A549 (cell line): ENCODE measurements at regions not wholly inside any gene's neighbourhood (a gene's known extent, or its start where the extent isn't known, plus 50 kb on each side); places are given as distances from the start of the nearest gene placed in this dataset.

Experiments
- ATAC-seq, 2 experiments: fragments of 200-7000 bp in 1 of 2; fragments of >200 bp in 1 of 2; cut with Nextera tagmentation in 1 of 2; cut with Tn5 transposase in 1 of 2; 3 replicates each; pipeline versions ENCODE4 v1.8.0 to v1.9.1; 2018 to 2020; ENCODE audit warnings: mild to moderate bottlenecking in 1 of 2, moderate library complexity in 1 of 2
- CTCF ChIA-PET: fragments of 300-600 bp; sonication (Branson Sonifier 250); formaldehyde crosslinking; extraction: SDS; loops from one replicate; lab custom pipeline; 2021; ENCODE audit warnings: antibody characterized with exemption, inconsistent platforms; lab: Yijun Ruan, JAX
- POLR2A ChIA-PET: fragments of 350-600 bp; formaldehyde crosslinking; extraction: SDS; loops from one replicate; lab custom pipeline; 2021; ENCODE audit warnings: antibody characterized with exemption, inconsistent platforms; lab: Yijun Ruan, JAX
- DNase-seq, 2 experiments: peaks; one replicate each; pipeline versions ENCODE4 v3.0.0 to v3.0.0-alpha.2; 2011 to 2016; ENCODE audit warnings: low read depth in 1 of 2, low spot score in 1 of 2
- FAIRE-seq: peaks from 2 replicates; lab custom pipeline; 2011; peaks lifted over from hg19 to GRCh38; lab: Jason Lieb, UNC
- H3K27ac ChIP-seq, 2 experiments: fragments of >200 bp; sonication (Bioruptor Twin); formaldehyde crosslinking; 3 replicates each; pipeline ENCODE4 v1.5.1; 2016 to 2017
- H3K4me1 ChIP-seq: fragments of >200 bp; sonication (Bioruptor Twin); formaldehyde crosslinking; 3 replicates; pipeline ENCODE4 v1.6.1; 2016
- H3K4me2 ChIP-seq: fragments of >200 bp; sonication (Bioruptor Twin); formaldehyde crosslinking; 3 replicates; pipeline ENCODE4 v1.6.1; 2016
- H3K4me3 ChIP-seq: fragments of >200 bp; sonication (Bioruptor Twin); formaldehyde crosslinking; 3 replicates; pipeline ENCODE4 v1.5.1; 2016
- H3K9me3 ChIP-seq: fragments of >200 bp; sonication (Bioruptor Twin); formaldehyde crosslinking; 3 replicates; pipeline ENCODE4 v1.6.1; 2016
- CBX8 ChIP-seq: fragments of 200-600 bp; sonication (generic); IDR thresholded peaks from 2 replicates; pipeline ENCODE4 v1.6.1; 2016
- CEBPB ChIP-seq, 2 experiments: fragments of >200 bp in 1 of 2; sonication (Bioruptor Twin) in 1 of 2; formaldehyde crosslinking in 1 of 2; IDR thresholded peaks; 2 replicates each; pipeline ENCODE4 v1.6.1; 2012 to 2016
- FOSB ChIP-seq: fragments of 250-450 bp; sonication (Bioruptor Pico); IDR thresholded peaks from 2 replicates; pipeline ENCODE4 v1.5.0; 2020; ENCODE audit warnings: mild to moderate bottlenecking, moderate library complexity
- FOSL2 ChIP-seq, 2 experiments: fragments of 450-650 bp in 1 of 2; fragments of >200 bp in 1 of 2; sonication (Bioruptor Twin) in 1 of 2; formaldehyde crosslinking; IDR thresholded peaks; 2 replicates each; pipeline versions ENCODE4 v1.5.0 to v1.6.1; 2016 to 2020; ENCODE audit warnings: mild to moderate bottlenecking in 1 of 2, moderate library complexity in 1 of 2
- HDAC2 ChIP-seq: fragments of 200-600 bp; sonication (generic); IDR thresholded peaks from 2 replicates; pipeline ENCODE4 v1.6.1; 2016
- HEYL ChIP-seq: fragments of 250-450 bp; sonication (Bioruptor Pico); IDR thresholded peaks from 2 replicates; pipeline ENCODE4 v1.8.0; 2021; ENCODE audit warnings: mild to moderate bottlenecking, moderate library complexity
- HOXB5 ChIP-seq: fragments of 250-450 bp; sonication (Bioruptor Pico); IDR thresholded peaks from 2 replicates; pipeline ENCODE4 v1.5.0; 2020; ENCODE audit warnings: mild to moderate bottlenecking, moderate library complexity
- JUN ChIP-seq, 2 experiments: fragments of >200 bp; sonication (Bioruptor Twin); formaldehyde crosslinking; IDR thresholded peaks; 2 replicates in 1 of 2; 3 replicates in 1 of 2; pipeline ENCODE4 v1.6.1; 2016 to 2017
- KDM5A ChIP-seq: fragments of 200-600 bp; sonication (generic); IDR thresholded peaks from 2 replicates; pipeline ENCODE4 v1.6.1; 2016; ENCODE audit warnings: antibody characterized with exemption, mild to moderate bottlenecking
- MAFK ChIP-seq: fragments of 450-650 bp; IDR thresholded peaks from 2 replicates; pipeline ENCODE4 v1.6.1; 2014; ENCODE audit not compliant: partially characterized antibody
- NFE2L2 ChIP-seq: fragments of 150-350 bp; conservative IDR thresholded peaks from 2 replicates; pipeline ENCODE4 v1.6.1; 2014; ENCODE audit warnings: low read length
- NR3C1 ChIP-seq: fragments of >200 bp; sonication (Bioruptor Twin); formaldehyde crosslinking; IDR thresholded peaks from 3 replicates; pipeline ENCODE4 v1.6.1; 2017
- PHF8 ChIP-seq: fragments of 200-600 bp; sonication (generic); IDR thresholded peaks from 2 replicates; pipeline ENCODE4 v1.6.1; 2016; ENCODE audit warnings: low read depth, mild to moderate bottlenecking, antibody characterized with exemption, moderate library complexity, borderline replicate concordance
- POLR2AphosphoS2 ChIP-seq: conservative IDR thresholded peaks from 2 replicates; pipeline ENCODE4 v1.6.1; 2012; ENCODE audit warnings: low read length, improper control_type of control experiment, inconsistent platforms
- RAD21 ChIP-seq, 2 experiments: fragments of >200 bp in 1 of 2; sonication (Bioruptor Twin) in 1 of 2; formaldehyde crosslinking in 1 of 2; IDR thresholded peaks in 1 of 2; conservative IDR thresholded peaks in 1 of 2; 2 replicates in 1 of 2; 3 replicates in 1 of 2; pipeline ENCODE4 v1.6.1; 2012 to 2018; ENCODE audit warnings: inconsistent platforms in 1 of 2
- RFX5 ChIP-seq: fragments of 450-650 bp; IDR thresholded peaks from 2 replicates; pipeline ENCODE4 v1.7.1; 2014; ENCODE audit warnings: antibody characterized with exemption, mild to moderate bottlenecking, moderate library complexity
- RNF2 ChIP-seq: fragments of 200-600 bp; sonication (generic); IDR thresholded peaks from 2 replicates; pipeline ENCODE4 v1.6.1; 2016; ENCODE audit warnings: low read depth, mild to moderate bottlenecking, antibody characterized with exemption, moderate library complexity, borderline replicate concordance
- SMC3 ChIP-seq: fragments of >200 bp; sonication (Bioruptor Twin); formaldehyde crosslinking; IDR thresholded peaks from 3 replicates; pipeline ENCODE4 v1.6.1; 2018; ENCODE audit warnings: inconsistent platforms
- SREBF2 ChIP-seq: fragments of 450-650 bp; IDR thresholded peaks from 2 replicates; pipeline ENCODE4 v1.6.1; 2014; ENCODE audit warnings: mild to moderate bottlenecking, moderate library complexity
- ZC3H11A ChIP-seq: fragments of 450-650 bp; IDR thresholded peaks from 2 replicates; pipeline ENCODE4 v1.6.1; 2014; ENCODE audit warnings: antibody characterized with exemption, mild to moderate bottlenecking
- ZFP36 ChIP-seq: fragments of 450-650 bp; IDR thresholded peaks from 2 replicates; pipeline ENCODE4 v1.6.1; 2014; ENCODE audit warnings: borderline replicate concordance; ENCODE audit not compliant: partially characterized antibody
- ZSCAN20 ChIP-seq: fragments of 250-450 bp; sonication (Bioruptor Pico); IDR thresholded peaks from 2 replicates; pipeline ENCODE4 v1.8.0; 2022; ENCODE audit warnings: mild to moderate bottlenecking, moderate library complexity
- WGBS: methylation state at CpG from one replicate; pipeline ENCODE4 v1.1.6; 2017; ENCODE audit errors: missing lambda C conversion rate; 5-methylcytosine and 5-hydroxymethylcytosine counted together
- TF ChIP-seq, protein P1 (sequence below): fragments of >200 bp; sonication (Bioruptor Twin); formaldehyde crosslinking; IDR thresholded peaks from 3 replicates; pipeline ENCODE4 v1.6.1; 2016
- TF ChIP-seq, protein P2 (sequence below): fragments of 200-600 bp; sonication (generic); IDR thresholded peaks from 2 replicates; pipeline ENCODE4 v1.6.1; 2016; ENCODE audit warnings: antibody characterized with exemption, mild to moderate bottlenecking, moderate library complexity
- TF ChIP-seq, protein P3 (sequence below): fragments of >200 bp; sonication (Bioruptor Twin); formaldehyde crosslinking; IDR thresholded peaks from 3 replicates; pipeline ENCODE4 v1.5.1; 2016
- TF ChIP-seq, protein P4 (sequence below): IDR thresholded peaks from 2 replicates; pipeline ENCODE4 v1.6.1; 2012
- TF ChIP-seq, protein P5 (sequence below): fragments of 250-450 bp; sonication (Bioruptor Pico); IDR thresholded peaks from 2 replicates; pipeline ENCODE4 v1.5.0; 2020; ENCODE audit warnings: low read depth, mild to moderate bottlenecking, moderate library complexity

DNA sequence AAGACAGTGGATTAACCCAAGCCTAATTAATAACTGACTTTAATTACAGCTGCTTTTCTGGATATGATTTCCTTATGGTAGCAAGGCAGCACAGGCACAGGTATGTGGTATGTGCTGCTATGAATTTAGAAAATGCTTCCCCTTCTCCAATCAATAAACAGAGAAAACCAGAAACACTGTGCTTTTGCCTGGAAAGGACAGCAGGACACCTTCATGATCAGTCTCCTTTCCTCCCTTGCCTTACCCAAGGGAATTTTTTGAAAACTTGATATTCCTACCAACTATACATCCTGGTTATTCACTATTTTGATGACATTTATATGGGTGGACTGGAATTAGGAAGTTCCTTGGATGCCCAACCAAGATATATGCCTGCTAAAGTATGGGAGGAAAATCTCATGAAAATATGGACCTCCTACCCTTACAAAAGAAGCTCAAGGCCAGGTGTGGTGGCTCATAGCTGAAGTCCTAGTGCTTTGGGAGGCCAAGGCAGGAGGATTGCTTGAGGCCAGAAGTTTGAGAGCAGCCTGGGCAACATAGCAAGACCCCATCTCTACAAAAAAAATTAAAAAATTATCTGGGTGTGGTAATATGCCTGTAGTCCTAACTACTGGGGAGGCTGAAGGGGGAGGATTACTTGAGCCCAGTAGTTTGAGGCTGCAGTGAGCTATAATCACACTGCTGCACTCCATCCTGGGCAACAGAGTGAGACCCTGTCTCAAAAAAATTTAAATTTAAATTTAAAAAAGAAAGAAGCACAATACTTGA, 106.3 kb upstream of the WAC start:
- Histone ChIP-seq H3K4me1 (no peaks in the 10 kb centered on the region), H3K9me3 (no peaks in the 10 kb centered on the region), H3K27ac (no peak overlapping the region), H3K4me2 (no peak overlapping the region), H3K4me3 (no peak overlapping the region)
- ChIA-PET CTCF (interaction anchor here (0.6 to 1.9 kb wide), 2 partner anchors 33 to 36 kb away, joined by 3 to 6 read pairs; no protein-coding TSS in a partner anchor), POLR2A (no interaction called here)
- no peak for DNase-seq
- ATAC-seq, result no peak; a peak in 1 of 6 replicates
- no peak for FAIRE-seq
- no peak for TF ChIP-seq HDAC2
- no peak for TF ChIP-seq RAD21 (conservative IDR thresholded peaks at IDR 0.05 in 1 of 2, IDR thresholded peaks at IDR 0.05 in 1 of 2)
- TF ChIP-seq RFX5, result no peak
- TF ChIP-seq ZC3H11A, result no peak
- TF ChIP-seq SMC3, result no peak
- no peak for TF ChIP-seq POLR2AphosphoS2
- TF ChIP-seq NFE2L2, result no peak
- no peak for TF ChIP-seq FOSB (CRISPR knock-in tag)
- TF ChIP-seq ZFP36, result no peak
- TF ChIP-seq CEBPB (IDR thresholded peaks at IDR 0.05), result no peak
- TF ChIP-seq, protein P1, sequence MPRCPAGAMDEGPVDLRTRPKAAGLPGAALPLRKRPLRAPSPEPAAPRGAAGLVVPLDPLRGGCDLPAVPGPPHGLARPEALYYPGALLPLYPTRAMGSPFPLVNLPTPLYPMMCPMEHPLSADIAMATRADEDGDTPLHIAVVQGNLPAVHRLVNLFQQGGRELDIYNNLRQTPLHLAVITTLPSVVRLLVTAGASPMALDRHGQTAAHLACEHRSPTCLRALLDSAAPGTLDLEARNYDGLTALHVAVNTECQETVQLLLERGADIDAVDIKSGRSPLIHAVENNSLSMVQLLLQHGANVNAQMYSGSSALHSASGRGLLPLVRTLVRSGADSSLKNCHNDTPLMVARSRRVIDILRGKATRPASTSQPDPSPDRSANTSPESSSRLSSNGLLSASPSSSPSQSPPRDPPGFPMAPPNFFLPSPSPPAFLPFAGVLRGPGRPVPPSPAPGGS, result no peak
- TF ChIP-seq HOXB5 (CRISPR knock-in tag), result no peak
- no peak for TF ChIP-seq MAFK
- TF ChIP-seq SREBF2, result no peak
- TF ChIP-seq HEYL, result no peak
- TF ChIP-seq ZSCAN20 (CRISPR knock-in tag), result no peak
- no peak for TF ChIP-seq PHF8
- TF ChIP-seq NR3C1, result no peak
- TF ChIP-seq, all 56 proteins: peak for 0

DNA sequence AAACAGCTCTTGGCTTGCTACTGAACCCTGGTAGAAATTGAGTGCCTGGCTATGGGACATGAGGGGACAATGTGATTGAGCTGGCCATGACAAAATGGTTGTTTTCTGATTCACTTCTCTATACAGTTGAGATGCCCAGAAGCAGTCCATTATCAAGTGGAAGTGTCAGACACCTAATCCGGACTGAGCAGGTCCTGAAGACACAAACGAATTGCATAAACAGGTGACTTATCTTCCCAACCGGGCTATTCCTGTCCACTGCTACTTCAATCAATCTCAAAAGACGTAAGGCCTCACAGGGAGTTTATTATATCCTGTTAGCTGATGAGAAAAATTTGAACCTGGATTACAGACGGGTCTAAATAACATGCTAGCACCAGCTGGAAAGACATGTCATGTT, 105.5 kb upstream of the WAC start:
- H3K4me3 ChIP-seq, result no peak overlapping the region
- H3K27ac ChIP-seq, result no peak overlapping the region
- no peak for FAIRE-seq
- TF ChIP-seq NR3C1 (no peak), KDM5A (no peak), CBX8 (no peak), RNF2 (no peak), FOSL2 (IDR thresholded peaks at IDR 0.05) (no peak), FOSL2 (CRISPR knock-in tag; IDR thresholded peaks at IDR 0.05) (no peak), CEBPB (IDR thresholded peaks at IDR 0.05) (no peak), JUN (IDR thresholded peaks at IDR 0.05) (no peak), ZSCAN20 (CRISPR knock-in tag) (no peak), HDAC2 (no peak)
- TF ChIP-seq, protein P2, sequence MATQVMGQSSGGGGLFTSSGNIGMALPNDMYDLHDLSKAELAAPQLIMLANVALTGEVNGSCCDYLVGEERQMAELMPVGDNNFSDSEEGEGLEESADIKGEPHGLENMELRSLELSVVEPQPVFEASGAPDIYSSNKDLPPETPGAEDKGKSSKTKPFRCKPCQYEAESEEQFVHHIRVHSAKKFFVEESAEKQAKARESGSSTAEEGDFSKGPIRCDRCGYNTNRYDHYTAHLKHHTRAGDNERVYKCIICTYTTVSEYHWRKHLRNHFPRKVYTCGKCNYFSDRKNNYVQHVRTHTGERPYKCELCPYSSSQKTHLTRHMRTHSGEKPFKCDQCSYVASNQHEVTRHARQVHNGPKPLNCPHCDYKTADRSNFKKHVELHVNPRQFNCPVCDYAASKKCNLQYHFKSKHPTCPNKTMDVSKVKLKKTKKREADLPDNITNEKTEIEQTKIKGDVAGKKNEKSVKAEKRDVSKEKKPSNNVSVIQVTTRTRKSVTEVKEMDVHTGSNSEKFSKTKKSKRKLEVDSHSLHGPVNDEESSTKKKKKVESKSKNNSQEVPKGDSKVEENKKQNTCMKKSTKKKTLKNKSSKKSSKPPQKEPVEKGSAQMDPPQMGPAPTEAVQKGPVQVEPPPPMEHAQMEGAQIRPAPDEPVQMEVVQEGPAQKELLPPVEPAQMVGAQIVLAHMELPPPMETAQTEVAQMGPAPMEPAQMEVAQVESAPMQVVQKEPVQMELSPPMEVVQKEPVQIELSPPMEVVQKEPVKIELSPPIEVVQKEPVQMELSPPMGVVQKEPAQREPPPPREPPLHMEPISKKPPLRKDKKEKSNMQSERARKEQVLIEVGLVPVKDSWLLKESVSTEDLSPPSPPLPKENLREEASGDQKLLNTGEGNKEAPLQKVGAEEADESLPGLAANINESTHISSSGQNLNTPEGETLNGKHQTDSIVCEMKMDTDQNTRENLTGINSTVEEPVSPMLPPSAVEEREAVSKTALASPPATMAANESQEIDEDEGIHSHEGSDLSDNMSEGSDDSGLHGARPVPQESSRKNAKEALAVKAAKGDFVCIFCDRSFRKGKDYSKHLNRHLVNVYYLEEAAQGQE, result no peak
- TF ChIP-seq, protein P3, sequence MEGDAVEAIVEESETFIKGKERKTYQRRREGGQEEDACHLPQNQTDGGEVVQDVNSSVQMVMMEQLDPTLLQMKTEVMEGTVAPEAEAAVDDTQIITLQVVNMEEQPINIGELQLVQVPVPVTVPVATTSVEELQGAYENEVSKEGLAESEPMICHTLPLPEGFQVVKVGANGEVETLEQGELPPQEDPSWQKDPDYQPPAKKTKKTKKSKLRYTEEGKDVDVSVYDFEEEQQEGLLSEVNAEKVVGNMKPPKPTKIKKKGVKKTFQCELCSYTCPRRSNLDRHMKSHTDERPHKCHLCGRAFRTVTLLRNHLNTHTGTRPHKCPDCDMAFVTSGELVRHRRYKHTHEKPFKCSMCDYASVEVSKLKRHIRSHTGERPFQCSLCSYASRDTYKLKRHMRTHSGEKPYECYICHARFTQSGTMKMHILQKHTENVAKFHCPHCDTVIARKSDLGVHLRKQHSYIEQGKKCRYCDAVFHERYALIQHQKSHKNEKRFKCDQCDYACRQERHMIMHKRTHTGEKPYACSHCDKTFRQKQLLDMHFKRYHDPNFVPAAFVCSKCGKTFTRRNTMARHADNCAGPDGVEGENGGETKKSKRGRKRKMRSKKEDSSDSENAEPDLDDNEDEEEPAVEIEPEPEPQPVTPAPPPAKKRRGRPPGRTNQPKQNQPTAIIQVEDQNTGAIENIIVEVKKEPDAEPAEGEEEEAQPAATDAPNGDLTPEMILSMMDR, result no peak
- TF ChIP-seq, protein P4, sequence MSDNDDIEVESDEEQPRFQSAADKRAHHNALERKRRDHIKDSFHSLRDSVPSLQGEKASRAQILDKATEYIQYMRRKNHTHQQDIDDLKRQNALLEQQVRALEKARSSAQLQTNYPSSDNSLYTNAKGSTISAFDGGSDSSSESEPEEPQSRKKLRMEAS, result no peak
- TF ChIP-seq, protein P5, sequence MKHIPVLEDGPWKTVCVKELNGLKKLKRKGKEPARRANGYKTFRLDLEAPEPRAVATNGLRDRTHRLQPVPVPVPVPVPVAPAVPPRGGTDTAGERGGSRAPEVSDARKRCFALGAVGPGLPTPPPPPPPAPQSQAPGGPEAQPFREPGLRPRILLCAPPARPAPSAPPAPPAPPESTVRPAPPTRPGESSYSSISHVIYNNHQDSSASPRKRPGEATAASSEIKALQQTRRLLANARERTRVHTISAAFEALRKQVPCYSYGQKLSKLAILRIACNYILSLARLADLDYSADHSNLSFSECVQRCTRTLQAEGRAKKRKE, result no peak
- TF ChIP-seq, protein P1, result no peak
- DNase-seq, result no peak
- H3K4me1 ChIP-seq, result no peaks in the 10 kb centered on the region
- ChIA-PET CTCF (interaction anchor here (1.9 kb wide), 1 partner anchor 34 kb away, joined by 6 read pairs; no protein-coding TSS in a partner anchor), POLR2A (no interaction called here)
- 39% methylated on average over 5 of the region's 5 CpGs for WGBS
- no peak overlapping the region for H3K4me2 ChIP-seq
- no peak for ATAC-seq
- no peaks in the 10 kb centered on the region for H3K9me3 ChIP-seq
